GM19099 (cell line): ENCODE measurements at regions not wholly inside any gene's neighbourhood (a gene's known extent, or its start where the extent isn't known, plus 50 kb on each side); places are given as distances from the start of the nearest gene placed in this dataset.

ENCODE experiments used
- POLR2A ChIP-seq: IDR thresholded peaks from 3 replicates; pipeline ENCODE4 v1.6.1; 2011; ENCODE audit warnings: low read depth; ENCODE audit not compliant: insufficient read length; ENCODE audit errors: extremely low read depth

DNA sequence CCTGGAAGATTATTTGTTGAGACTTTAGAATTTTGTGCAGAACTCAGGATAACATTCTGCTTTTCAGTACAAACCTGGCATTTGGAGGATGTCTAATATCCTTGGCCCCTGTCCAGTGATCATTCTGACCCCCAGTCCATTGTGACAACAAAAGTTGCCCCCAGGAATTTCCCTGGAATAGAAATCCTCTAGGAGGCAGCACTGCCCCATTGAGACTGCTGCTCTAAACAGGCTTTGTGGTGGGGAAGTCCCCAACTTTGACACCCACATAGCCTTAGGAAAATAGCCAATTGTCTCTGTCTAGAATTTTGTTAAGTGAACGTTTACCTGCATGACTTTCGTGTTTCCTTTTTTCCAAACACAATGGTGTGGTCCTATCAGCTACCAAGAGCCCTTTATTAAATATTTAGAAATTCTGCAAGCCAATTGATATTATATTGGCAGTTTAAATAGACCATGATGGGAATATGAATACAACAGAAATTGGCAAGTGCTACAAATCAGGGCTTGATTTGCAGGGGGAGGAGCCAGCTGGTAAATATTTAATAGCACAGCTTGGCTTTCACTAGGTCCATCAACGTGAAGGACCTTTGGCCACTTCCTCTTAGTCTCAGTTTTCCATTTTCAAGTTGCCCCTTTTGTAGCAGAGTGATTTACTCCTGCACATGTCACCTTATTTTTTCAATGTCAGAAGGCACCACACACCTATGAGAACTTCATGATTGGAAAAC lies 451.7 kb downstream of the EFNB2 start:
- TF ChIP-seq POLR2A, result no peak

DNA sequence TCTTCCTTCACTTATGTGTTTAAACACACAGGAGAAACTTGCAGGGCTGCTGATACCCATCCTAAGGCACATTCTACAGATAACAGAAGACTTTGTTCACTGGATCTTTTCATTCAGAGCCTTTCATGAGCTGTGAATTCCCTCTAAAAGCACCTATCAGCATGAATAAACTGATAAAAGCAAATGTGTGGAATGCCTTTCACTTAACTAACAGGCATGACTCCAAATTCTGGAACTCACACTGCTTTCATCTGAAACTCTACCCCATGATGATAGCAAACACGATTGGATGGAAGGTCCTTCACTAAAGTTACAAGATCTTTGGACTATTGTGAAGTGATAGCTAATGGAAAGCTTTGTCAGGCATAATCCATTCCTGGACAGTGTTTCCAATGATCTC lies 457.3 kb downstream of the EFNB2 start:
- TF ChIP-seq POLR2A, result no peak

DNA sequence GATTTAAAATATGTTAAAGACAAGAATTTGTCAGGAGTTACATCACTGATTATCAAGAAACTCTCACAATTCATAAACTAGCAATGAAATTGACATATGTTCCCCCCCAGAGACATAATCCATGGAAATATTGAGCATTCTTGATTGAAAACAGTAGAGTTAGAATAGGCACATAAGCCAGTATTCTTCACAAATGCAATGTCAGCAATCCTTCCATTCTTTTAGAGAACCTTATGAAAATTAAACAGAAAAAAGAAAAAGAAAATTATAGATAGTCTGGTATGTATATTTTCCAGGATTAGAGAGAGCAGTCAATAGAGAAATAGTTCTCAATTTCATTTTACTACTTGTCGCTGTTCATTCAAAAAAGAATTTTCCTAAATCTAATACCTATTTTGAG lies 458.4 kb downstream of the EFNB2 start:
- TF ChIP-seq POLR2A, result no peak

GRCh38 chr13:106072014-106072413 lies 463.4 kb downstream of the EFNB2 start:
- no peak for TF ChIP-seq POLR2A

DNA sequence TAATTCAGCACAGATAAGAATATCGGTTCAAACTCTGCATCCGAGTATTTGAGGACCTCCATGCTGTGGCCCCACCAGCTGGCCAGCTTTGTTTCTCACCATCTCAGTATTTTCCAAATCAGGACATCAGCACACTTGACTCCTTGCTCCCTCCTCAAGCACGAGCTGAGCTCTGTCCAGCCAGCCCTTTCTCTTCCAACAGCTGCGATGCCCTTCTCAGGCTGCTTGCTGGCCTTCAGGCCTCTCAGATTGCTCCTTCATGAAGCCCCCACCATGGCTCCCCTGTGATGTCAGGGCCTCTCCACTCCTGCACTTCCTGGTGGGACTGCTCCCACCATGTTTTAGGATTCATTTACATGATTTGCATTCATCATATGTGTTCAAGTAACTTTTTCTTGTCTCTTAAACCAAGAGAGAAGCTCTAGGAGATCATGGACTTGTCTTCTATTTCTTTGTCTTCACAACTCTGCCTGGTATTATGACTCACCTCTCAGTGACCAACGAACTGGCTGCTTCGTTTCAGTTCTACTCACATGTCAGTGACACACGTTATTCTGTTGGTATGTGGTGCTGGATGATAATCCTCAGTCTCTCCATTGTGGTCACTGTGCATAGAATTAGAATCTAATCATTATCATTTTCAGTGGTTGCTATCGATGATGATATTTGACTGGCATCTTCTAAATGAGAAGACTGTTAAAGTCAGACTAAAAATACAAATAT lies 471.7 kb downstream of the EFNB2 start:
- TF ChIP-seq POLR2A, result no peak

- TF ChIP-seq POLR2A, result no peak
Measured at GRCh38 chr13:106061781-106062180, 473.7 kb downstream of the EFNB2 start.

DNA sequence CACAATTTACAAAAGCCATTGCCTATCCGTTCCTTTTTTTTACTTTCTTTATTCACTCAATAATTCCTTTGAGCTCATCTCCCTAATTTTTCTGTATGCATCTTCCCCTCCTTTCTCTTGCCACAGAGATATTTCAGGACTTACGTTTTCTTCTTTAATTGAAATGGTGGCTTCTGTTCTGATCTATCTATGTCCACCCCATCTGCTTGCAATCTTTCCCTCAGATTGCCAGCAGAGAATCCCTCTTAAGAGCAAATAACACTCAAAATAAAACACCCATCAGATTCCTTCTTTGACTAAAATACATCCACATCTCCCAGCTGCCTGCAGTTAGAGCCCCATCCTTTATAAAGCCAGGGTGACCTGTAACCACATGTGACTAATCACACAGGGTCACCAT lies 478.6 kb downstream of the EFNB2 start:
- TF ChIP-seq POLR2A, result no peak

- TF ChIP-seq POLR2A, result no peak
Measured at GRCh38 chr13:106052200-106052767, 483.2 kb downstream of the EFNB2 start.

DNA sequence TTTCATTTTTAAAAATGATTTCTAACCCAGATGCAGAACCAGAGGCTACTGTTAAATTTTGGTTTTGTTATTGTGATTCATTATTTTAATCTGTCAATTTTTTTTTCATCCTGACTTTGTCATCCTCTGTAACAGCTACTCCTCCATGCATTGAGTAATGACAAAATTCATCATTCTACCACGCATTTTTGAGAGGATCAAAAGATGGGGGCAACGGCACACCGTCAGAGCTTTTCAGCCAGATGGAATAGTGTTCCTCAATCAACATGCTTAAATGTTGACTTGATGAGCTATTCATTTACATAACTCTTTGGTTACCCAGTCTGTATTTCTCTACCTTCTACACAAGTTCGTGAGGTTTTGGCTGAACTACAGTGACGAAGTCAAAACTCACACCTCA lies 486.3 kb downstream of the EFNB2 start:
- no peak for TF ChIP-seq POLR2A

- TF ChIP-seq POLR2A, result no peak
Measured at GRCh38 chr13:106048386-106048785, 487.1 kb downstream of the EFNB2 start.

DNA sequence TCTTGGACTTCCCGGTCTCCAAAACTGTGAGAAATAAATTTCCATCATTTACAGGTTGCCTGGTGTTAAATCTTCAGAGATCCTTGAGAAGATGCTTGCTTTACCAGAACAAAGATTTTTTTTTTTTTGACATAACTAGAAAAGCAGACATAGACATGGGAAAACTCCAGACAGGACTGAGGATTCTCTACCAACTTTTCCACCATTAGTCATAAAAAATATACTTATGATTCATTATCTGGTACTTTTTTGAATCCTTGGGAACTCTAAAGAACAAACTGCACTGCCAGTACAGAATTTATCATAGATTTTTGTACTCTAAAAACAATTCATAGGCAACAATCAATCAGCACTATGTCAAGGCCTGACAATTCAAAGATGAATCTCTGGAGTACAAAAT lies 487.6 kb downstream of the EFNB2 start:
- TF ChIP-seq POLR2A, result no peak

- no peak for TF ChIP-seq POLR2A
Measured at GRCh38 chr13:106042996-106043581, 492.4 kb downstream of the EFNB2 start.

DNA sequence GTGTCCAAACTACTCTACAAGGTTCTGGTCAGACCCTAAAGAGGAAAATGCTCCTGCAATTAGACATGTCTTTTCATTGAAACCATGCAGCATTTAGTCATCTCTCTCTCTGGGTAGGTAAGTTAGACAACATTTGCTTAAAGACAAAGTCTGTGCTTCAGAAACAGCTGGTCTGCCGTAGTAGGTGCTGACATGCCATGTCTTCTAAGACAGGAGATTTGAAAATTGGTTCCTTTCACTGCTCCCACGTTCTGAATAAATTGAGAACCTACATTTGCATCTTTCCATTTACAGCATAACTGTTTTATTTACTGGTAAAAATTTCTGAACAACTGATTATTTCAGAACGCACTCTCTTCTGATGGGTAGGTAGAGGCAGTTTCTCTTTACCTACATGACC lies 494.0 kb downstream of the EFNB2 start:
- TF ChIP-seq POLR2A, result no peak

- TF ChIP-seq POLR2A, result no peak
Measured at GRCh38 chr13:106038752-106039151, 496.7 kb downstream of the EFNB2 start.

- no peak for TF ChIP-seq POLR2A
Measured at GRCh38 chr13:106036870-106037269, 498.6 kb downstream of the EFNB2 start.

DNA sequence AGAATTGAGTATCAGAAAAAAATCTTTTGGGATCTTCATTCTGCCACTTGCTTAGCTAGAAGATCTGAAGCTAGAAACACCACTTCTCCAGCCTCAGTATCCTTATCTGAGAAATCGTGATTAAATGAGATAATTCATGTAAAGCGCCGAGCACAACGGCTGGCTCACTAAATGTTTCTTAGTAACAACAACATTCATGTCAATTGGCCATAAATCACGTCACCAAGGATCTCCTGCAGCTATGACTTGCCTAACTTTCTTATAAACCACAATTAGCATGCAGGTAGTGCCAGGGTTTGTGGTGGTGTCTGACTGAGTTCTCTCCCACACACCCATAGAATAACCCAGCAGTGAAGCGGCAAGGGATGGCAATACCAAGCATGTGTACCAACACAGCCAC lies 501.3 kb downstream of the EFNB2 start:
- no peak for TF ChIP-seq POLR2A

DNA sequence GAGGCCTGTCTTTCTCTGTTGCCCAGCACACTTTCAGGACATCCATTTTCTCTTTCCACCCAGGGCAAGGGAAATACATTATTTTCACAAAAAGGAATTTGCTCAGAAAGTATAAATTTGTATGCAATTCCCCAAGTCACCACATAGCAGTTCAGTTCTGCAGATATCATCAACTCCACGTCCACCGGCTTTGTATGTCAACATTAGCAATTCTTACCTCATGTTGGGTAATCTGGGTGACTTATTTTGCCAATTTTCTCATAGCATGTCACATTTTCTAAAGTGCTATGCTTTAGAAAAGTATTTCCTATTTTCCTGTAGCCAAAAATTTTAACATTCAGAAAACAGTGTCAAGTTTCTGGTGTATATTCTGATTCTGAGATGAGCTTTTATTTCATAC lies 501.8 kb downstream of the EFNB2 start:
- TF ChIP-seq POLR2A, result no peak

DNA sequence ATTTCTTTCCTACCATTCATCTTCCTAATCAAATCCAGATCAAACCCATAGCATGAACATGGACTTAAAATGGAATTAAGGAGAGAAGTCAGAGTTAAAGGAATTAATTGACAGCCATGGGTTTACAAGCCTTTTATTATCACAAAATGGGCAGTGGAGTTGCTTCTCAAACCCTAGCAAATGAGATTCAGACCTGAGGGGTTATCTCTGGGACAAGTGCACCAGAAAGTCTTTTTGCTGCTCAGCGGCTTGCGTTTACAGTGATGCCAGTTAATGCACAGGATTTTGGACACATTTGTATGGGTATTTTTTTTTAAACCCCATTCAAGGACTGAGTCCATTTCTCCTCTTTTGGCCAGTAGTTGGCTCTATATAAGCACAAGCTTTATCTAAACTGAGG lies 503.0 kb downstream of the EFNB2 start:
- no peak for TF ChIP-seq POLR2A
